Activated CD8-positive, alpha-beta T cell treated with anti-CD3 and anti-CD28 coated beads for 36 hours (primary cell): ENCODE measurements at regions not wholly inside any gene's neighbourhood (a gene's known extent, or its start where the extent isn't known, plus 50 kb on each side); places are given as distances from the start of the nearest gene placed in this dataset.
A peak's percentile ranks its signal among the peaks of the same experiment; 100 is the strongest.

Experiments used
- ATAC-seq: fragments of 200-7000 bp; cut with Tn5 transposase; one replicate; pipeline ENCODE4 v1.10.0; 2021; ENCODE audit warnings: mild to moderate bottlenecking, moderate library complexity
- CTCF ChIA-PET: fragments of 350-600 bp; sonication (Branson Sonifier 250); formaldehyde crosslinking; loops from one replicate; lab custom pipeline; 2021; ENCODE audit warnings: antibody characterized with exemption; lab: Charles Lee
- POLR2A ChIA-PET: fragments of 350-600 bp; sonication (Branson Sonifier 250); formaldehyde crosslinking; loops from one replicate; lab custom pipeline; 2021; ENCODE audit warnings: antibody characterized with exemption; lab: Charles Lee
- DNase-seq: peaks from one replicate; pipeline ENCODE4 v3.0.0-alpha.2; 2020
- H3K27ac Mint-ChIP-seq: one replicate; pipeline ENCODE4 v1.8.0; 2021; ENCODE audit warnings: mild to moderate bottlenecking, mixed read lengths
- H3K27me3 Mint-ChIP-seq: one replicate; pipeline ENCODE4 v1.8.0; 2021; ENCODE audit warnings: mixed read lengths
- H3K36me3 Mint-ChIP-seq: one replicate; pipeline ENCODE4 v1.8.0; 2021; ENCODE audit warnings: low read depth, mixed read lengths
- H3K4me1 Mint-ChIP-seq: one replicate; pipeline ENCODE4 v1.8.0; 2021; ENCODE audit warnings: low read depth, mixed read lengths
- H3K4me3 Mint-ChIP-seq: one replicate; pipeline ENCODE4 v1.8.0; 2021; ENCODE audit warnings: mild to moderate bottlenecking, moderate library complexity, mixed read lengths
- H3K9me3 Mint-ChIP-seq: one replicate; pipeline ENCODE4 v1.8.0; 2021; ENCODE audit warnings: mixed read lengths
- intact Hi-C: fragments of 100-400 bp; cut with micrococcal nuclease; formaldehyde crosslinking; loops from one replicate; pipeline ENCODE4 v1.10.0; 2022
- TF ChIP-seq, protein P1 (sequence below): fragments of 200-600 bp; IDR thresholded peaks from one replicate; pipeline ENCODE4 v1.8.0; 2022; ENCODE audit warnings: antibody characterized with exemption, mild to moderate bottlenecking

DNA sequence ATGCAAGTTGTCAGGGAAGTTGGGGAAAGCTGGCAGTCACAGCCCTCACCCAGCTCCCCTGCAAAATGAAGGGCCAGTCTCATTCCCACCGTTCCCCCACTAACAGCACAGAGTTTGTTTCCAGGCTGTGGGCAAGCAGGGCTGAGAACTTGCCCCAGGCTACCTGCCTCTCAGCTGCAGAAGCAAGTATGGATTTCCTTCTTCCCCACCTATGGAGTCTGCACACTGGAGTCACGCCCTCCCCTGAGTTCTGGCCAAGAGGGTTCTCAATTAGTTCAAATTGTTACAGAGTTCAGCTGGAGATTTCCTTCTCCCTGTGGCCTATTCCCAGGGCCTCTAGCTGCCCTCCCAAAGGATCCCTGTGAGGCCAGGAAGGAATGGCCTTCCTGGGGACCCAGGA lies 90.1 kb upstream of the ATP11B start:
- intact Hi-C loops: no loop called here
- DNase-seq (no peak), ATAC-seq (no peak)
- peaks cover 6% of the 10 kb centered on the region for H3K4me1 Mint-ChIP-seq
- H3K27ac Mint-ChIP-seq: no peak overlapping the region
- ChIA-PET POLR2A (no interaction called here), CTCF (interaction anchor here (1.0 to 1.6 kb wide), 2 partner anchors 11 to 18 kb away, joined by 3 to 8 read pairs; no protein-coding TSS in a partner anchor)
- TF ChIP-seq, protein P1, sequence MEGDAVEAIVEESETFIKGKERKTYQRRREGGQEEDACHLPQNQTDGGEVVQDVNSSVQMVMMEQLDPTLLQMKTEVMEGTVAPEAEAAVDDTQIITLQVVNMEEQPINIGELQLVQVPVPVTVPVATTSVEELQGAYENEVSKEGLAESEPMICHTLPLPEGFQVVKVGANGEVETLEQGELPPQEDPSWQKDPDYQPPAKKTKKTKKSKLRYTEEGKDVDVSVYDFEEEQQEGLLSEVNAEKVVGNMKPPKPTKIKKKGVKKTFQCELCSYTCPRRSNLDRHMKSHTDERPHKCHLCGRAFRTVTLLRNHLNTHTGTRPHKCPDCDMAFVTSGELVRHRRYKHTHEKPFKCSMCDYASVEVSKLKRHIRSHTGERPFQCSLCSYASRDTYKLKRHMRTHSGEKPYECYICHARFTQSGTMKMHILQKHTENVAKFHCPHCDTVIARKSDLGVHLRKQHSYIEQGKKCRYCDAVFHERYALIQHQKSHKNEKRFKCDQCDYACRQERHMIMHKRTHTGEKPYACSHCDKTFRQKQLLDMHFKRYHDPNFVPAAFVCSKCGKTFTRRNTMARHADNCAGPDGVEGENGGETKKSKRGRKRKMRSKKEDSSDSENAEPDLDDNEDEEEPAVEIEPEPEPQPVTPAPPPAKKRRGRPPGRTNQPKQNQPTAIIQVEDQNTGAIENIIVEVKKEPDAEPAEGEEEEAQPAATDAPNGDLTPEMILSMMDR: no peak
- no peaks in the 10 kb centered on the region for H3K36me3 Mint-ChIP-seq
- no peak overlapping the region for H3K4me3 Mint-ChIP-seq
- no peaks in the 10 kb centered on the region for H3K9me3 Mint-ChIP-seq
- peaks cover 6% of the 10 kb centered on the region for H3K27me3 Mint-ChIP-seq

DNA sequence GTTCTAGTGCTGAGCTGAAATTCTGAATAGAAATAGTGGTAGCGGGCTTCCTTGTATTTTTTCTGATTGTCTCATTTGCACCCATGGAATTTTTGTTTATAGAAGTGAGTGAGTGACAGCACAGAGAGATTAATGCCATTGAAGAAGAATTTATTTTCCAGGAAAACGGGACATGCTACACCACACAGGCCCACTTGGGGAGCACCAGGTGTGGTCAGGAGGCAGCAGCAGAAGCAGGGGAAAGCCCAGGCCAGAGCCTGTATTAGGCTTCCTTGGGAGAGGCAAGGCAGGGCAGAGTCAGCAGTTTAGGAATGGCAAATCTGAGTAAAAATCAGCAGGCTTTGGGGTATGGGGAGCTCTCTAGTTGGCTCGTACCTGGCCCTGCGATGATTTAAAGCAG lies 88.4 kb upstream of the ATP11B start:
- Mint-ChIP-seq H3K36me3 (no peaks in the 10 kb centered on the region), H3K9me3 (no peaks in the 10 kb centered on the region), H3K4me1 (peaks cover under 1% of the 10 kb centered on the region), H3K27ac (no peak overlapping the region), H3K4me3 (no peak overlapping the region), H3K27me3 (peaks cover 6% of the 10 kb centered on the region)
- TF ChIP-seq, protein P1: no peak
- POLR2A ChIA-PET: no interaction called here
- ATAC-seq (no peak), DNase-seq (no peak)
- intact Hi-C loops: no loop called here
- CTCF ChIA-PET: interaction anchor here (1.0 to 1.7 kb wide), 2 partner anchors 9 to 21 kb away, joined by 3 to 4 read pairs; no protein-coding TSS in a partner anchor

DNA sequence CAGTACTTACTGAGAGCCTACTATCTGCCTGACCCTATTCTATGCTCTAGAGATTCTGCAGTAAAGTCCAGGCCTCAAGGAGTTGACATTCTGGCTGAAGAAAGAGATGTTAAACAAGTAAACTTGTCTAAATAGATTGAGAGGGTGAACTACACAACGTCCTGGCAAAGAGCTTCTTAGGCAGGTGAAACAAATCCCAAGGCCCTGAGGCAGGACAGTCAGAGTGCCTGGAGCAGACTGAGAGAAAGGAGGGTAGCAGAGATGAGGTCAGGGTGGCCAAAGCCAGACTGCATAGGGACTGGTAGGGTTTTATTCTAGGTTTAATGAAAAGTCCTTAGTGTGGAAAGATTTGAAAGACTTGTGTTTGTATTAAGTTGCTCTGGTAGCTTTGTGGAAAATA lies 84.5 kb upstream of the ATP11B start:
- Mint-ChIP-seq H3K4me1 (no peaks in the 10 kb centered on the region), H3K4me3 (no peak overlapping the region), H3K27me3 (peaks cover 5% of the 10 kb centered on the region), H3K36me3 (no peaks in the 10 kb centered on the region), H3K27ac (no peak overlapping the region), H3K9me3 (no peaks in the 10 kb centered on the region)
- ATAC-seq: no peak
- POLR2A ChIA-PET: no interaction called here
- CTCF ChIA-PET: interaction anchor here (0.8 to 2.1 kb wide), 5 partner anchors 10 to 129 kb away, joined by 3 to 7 read pairs (median 4); no protein-coding TSS in a partner anchor
- TF ChIP-seq, protein P1: no peak
- DNase-seq: no peak
- intact Hi-C loops: no loop called here

DNA sequence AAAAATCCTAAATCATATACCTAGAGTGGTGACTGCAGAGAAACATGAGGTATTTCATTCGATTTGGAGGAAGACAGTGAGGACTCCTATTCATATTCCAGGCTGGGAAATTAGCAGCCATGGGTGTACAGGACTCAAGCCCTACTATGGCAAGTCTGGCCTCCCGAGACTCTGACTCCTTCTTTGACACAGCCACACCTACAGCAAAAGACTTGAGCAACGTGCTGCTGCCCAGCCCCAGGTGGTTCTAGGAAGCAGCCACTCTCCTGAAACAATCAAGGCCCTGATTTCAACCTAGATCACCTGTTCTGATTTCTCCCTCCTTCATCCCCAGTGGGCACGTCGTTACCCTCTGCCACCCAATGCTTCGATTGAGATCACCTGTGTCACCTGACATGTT lies 84.0 kb upstream of the ATP11B start:
- TF ChIP-seq, protein P1: no peak
- Mint-ChIP-seq H3K4me1 (no peaks in the 10 kb centered on the region), H3K27me3 (peaks cover 5% of the 10 kb centered on the region), H3K9me3 (no peaks in the 10 kb centered on the region), H3K27ac (no peak overlapping the region), H3K36me3 (no peaks in the 10 kb centered on the region), H3K4me3 (no peak overlapping the region)
- intact Hi-C loops: no loop called here
- ChIA-PET POLR2A (no interaction called here), CTCF (interaction anchor here (1.0 to 2.1 kb wide), 5 partner anchors 10 to 128 kb away, joined by 3 to 7 read pairs (median 6); no protein-coding TSS in a partner anchor)
- DNase-seq (no peak), ATAC-seq (no peak)

DNA sequence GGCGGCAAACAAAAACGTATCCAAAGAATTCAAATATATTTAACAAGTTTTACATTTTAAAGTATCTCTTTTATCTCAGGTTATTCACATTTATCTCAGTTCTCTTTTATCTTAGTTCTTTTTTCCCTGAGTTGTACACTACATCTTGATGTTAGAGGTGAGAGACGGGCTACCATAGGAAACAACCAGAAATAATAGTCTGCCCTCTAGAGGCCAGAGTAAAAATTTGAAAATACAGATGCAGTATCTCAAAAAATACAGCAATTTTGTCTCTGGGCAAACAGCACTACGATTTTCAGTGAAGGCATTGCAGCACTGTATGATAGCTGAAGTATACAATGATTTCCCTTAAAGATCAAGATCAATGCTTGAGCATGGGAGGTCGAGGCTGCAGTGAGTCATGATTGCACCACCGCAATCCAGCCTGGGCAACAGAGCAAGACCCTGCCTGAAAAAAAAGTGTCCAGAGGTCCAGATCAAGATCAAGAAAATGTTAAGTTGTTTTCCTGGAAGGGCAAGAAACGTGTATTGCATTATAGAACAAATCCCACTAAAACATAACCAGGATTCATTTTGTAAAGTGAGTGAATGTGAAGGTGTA lies 82.6 kb upstream of the ATP11B start:
- peak; percentile 60 for ATAC-seq
- Mint-ChIP-seq H3K36me3 (no peaks in the 10 kb centered on the region), H3K27ac (no peak overlapping the region), H3K9me3 (no peaks in the 10 kb centered on the region), H3K4me3 (no peak overlapping the region), H3K4me1 (no peaks in the 10 kb centered on the region), H3K27me3 (peaks cover 2% of the 10 kb centered on the region)
- ChIA-PET POLR2A (no interaction called here), CTCF (interaction anchor here (0.7 to 2.6 kb wide), 16 partner anchors 9 to 383 kb away, joined by 3 to 8 read pairs (median 4); no protein-coding TSS in a partner anchor)
- intact Hi-C loops: loop anchor here (10.0 kb wide), 1 partner anchor 124 kb away; no protein-coding TSS in a partner anchor
- TF ChIP-seq, protein P1: peak; percentile 80
- DNase-seq: no peak
